ENCODE measurements at regions not wholly inside any gene's neighbourhood (a gene's known extent, or its start where the extent isn't known, plus 50 kb on each side); places are given as distances from the start of the nearest gene placed in this dataset.

DNA sequence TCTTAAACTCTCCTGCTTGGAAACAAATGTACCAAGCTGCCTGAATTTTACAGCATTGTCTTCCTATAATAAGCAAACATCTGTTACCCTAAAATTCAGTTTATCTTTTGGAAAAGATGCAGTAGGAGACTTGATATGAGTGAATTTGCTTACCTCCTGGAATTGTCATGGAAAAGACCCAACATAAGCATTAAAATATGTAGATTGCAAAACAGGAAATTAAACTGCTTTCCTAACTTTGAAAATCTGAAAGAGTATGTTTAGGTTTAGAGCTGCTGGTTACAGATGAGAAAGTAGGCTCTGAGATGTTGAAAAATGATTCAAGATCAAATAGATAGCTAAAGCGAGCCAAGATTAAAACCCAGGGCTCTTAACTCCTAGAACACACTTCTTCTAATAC, 316.5 kb downstream of the SOX11 start:
- Histone ChIP-seq H3K36me3 (no peaks in the 10 kb centered on the region), H3K27me3 (no peaks in the 10 kb centered on the region), H3K27ac (no peak overlapping the region), H3K9ac (no peak overlapping the region), H3K4me3 (no peak overlapping the region), H3K4me2 (no peak overlapping the region), H3K9me3 (no peaks in the 10 kb centered on the region), H4K20me1 (no peaks in the 10 kb centered on the region), H3K4me1 (no peaks in the 10 kb centered on the region)
- TF ChIP-seq Cebpa-rat (IDR thresholded peaks at IDR 0.05): no peak

DNA sequence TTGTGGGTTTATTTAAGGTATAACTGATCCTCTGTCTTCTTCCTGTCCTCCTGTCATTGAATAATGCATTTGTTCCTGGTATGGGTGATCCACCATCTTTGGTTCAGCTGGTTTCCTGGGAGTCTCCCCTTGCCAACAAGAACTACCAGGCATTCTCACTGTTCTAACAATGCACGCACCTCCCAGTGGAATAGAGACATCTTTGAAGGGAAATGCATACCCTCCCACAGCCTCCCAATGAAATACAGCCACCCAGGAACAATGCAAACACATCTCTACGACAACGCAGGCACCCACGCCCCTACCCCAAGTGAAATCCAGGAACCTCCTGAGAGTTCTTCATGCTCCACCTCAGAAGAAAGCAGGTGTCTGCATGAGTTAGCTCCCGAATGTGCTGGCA, 318.0 kb downstream of the SOX11 start:
- H3K4me1 ChIP-seq: no peaks in the 10 kb centered on the region
- no peak for TF ChIP-seq Cebpa-rat (IDR thresholded peaks at IDR 0.05)
- H3K4me2 ChIP-seq: no peak overlapping the region
- H3K4me3 ChIP-seq: no peak overlapping the region
- H3K9ac ChIP-seq: no peak overlapping the region
- no peak overlapping the region for H3K27ac ChIP-seq
- no peaks in the 10 kb centered on the region for H4K20me1 ChIP-seq
- no peaks in the 10 kb centered on the region for H3K27me3 ChIP-seq
- no peaks in the 10 kb centered on the region for H3K36me3 ChIP-seq
- no peaks in the 10 kb centered on the region for H3K9me3 ChIP-seq

DNA sequence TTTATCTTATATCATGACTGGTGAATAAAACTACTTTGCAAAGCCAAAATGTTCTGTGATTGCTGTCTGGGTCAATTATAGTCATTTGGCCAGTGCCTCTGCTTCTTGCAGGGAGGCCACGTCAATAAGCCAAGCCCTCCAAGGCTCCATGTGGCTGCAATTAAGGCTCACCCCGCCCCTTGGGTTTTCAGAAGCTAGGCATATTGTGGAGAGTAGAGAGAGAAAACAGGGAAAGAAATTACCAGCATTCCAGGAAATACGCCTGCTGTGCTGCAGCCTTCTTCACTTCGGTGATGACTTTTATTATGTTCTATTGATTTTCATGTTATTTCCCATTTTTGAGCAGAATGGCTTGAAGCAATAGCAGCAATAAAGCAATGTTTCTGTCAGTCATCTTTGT, 319.7 kb downstream of the SOX11 start:
- no peaks in the 10 kb centered on the region for H4K20me1 ChIP-seq
- no peaks in the 10 kb centered on the region for H3K27me3 ChIP-seq
- no peak overlapping the region for H3K9ac ChIP-seq
- no peaks in the 10 kb centered on the region for H3K36me3 ChIP-seq
- no peak overlapping the region for H3K4me3 ChIP-seq
- H3K27ac ChIP-seq: no peak overlapping the region
- H3K4me2 ChIP-seq: no peak overlapping the region
- TF ChIP-seq Cebpa-rat (IDR thresholded peaks at IDR 0.05): no peak
- no peaks in the 10 kb centered on the region for H3K4me1 ChIP-seq
- H3K9me3 ChIP-seq: no peaks in the 10 kb centered on the region

DNA sequence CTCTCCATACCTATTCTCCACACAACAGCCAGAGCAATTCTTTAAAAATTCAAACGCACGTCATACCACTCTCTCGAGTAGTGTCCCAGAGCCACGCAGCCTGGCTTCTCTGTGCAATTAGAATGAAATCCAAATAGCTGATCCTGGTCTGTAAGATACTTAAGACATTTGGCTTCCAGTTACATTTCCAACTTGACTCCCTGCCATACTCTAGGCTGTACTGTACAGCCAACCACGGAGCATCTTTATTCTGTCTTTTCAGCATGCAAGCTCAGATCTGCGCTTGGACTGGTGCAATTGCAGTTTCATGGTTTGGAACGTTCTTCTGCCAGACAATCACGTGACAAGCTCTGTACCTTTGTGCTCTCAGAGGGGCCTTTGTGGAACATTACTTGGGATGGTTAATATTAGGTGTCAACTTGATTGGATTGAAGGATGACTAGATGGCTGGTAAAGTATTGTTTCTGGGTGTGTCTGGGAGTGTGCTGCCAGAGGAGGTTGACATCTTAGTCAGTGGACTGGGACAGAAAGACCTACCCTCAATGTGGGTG, 325.6 kb downstream of the SOX11 start:
- Histone ChIP-seq H4K20me1 (no peaks in the 10 kb centered on the region), H3K4me1 (no peaks in the 10 kb centered on the region), H3K36me3 (no peaks in the 10 kb centered on the region), H3K9ac (no peak overlapping the region), H3K9me3 (no peaks in the 10 kb centered on the region; the same call in 1 of the 2 replicates), H3K4me2 (no peak overlapping the region), H3K27me3 (no peaks in the 10 kb centered on the region), H3K27ac (no peak overlapping the region), H3K4me3 (no peak overlapping the region)
- TF ChIP-seq Cebpa-rat (IDR thresholded peaks at IDR 0.05): no peak

DNA sequence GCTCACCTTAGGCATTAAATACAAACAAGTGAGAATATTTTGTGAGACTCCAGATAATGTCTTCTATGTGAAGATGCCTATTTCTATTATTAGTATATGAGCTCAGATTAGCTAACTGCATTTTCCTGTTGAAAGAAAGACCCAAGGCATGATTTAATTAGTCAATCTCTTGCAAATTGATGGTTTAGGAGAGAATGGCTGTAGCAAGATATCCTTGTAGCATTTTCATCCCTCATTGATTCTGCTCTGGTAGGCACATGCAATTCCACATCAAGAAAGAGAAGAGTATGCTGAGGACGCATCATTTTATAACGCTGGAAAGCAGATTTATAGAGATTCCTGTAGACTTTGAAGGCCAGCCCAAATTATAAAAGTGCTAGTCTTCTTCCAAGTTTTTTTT, 332.0 kb downstream of the SOX11 start:
- H3K4me3 ChIP-seq: no peak overlapping the region
- H3K9me3 ChIP-seq: no peaks in the 10 kb centered on the region; the same call in 1 of the 2 replicates
- H4K20me1 ChIP-seq: no peaks in the 10 kb centered on the region
- no peak overlapping the region for H3K9ac ChIP-seq
- no peaks in the 10 kb centered on the region for H3K27me3 ChIP-seq
- no peak overlapping the region for H3K4me2 ChIP-seq
- H3K36me3 ChIP-seq: no peaks in the 10 kb centered on the region
- H3K4me1 ChIP-seq: no peaks in the 10 kb centered on the region
- no peak overlapping the region for H3K27ac ChIP-seq
- TF ChIP-seq Cebpa-rat (IDR thresholded peaks at IDR 0.05): no peak

DNA sequence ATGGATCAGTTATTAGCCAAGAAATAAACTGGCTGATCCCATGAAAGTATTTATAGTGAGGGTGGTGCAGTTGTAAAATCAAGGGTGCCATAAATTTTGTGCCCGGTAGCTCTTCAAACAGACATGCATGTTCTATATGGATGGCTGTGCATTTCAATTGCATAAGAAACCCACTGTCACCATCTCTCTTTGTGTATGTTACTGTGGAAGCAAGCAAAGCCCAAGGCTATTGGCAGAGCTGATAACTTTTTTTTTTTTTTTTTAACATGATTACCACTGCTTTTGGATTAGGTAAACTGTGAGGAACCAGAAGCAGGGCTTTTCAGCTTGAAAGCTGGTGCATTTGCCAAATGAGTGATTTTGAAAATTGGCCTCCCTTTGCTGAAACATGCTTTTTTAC, 332.6 kb downstream of the SOX11 start:
- Histone ChIP-seq H3K4me3 (no peak overlapping the region), H3K36me3 (no peaks in the 10 kb centered on the region), H3K27ac (no peak overlapping the region), H3K9me3 (no peaks in the 10 kb centered on the region; the same call in 1 of the 2 replicates), H3K9ac (no peak overlapping the region), H4K20me1 (no peaks in the 10 kb centered on the region), H3K4me2 (no peak overlapping the region), H3K4me1 (peaks cover 4% of the 10 kb centered on the region; the same call in 1 of the 2 replicates), H3K27me3 (no peaks in the 10 kb centered on the region)
- TF ChIP-seq Cebpa-rat (IDR thresholded peaks at IDR 0.05): no peak

DNA sequence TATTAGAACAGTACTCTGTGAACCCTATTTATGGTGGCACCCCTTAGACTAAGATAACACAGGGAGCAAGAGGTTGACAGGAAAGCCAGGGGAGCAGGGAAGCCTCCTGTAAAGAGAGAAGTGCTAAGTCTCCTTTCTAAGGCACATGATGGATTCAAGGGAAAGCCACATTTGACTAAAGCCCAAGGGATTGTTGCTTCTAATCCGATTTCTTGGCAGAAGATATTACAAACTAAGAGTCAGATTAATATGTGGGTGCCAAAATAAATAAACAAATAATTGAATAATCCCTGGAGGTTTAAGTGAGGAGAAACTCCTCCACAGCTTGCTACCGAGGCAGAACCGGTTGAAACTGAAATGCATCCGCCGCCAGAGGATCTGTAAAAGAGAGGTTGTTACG, 333.2 kb downstream of the SOX11 start:
- Histone ChIP-seq H4K20me1 (no peaks in the 10 kb centered on the region), H3K4me2 (no peak overlapping the region), H3K27ac (no peak overlapping the region), H3K4me1 (peaks cover 10% of the 10 kb centered on the region; the same call in 1 of the 2 replicates), H3K4me3 (no peak overlapping the region), H3K9ac (no peak overlapping the region), H3K27me3 (no peaks in the 10 kb centered on the region), H3K9me3 (no peaks in the 10 kb centered on the region; the same call in 1 of the 2 replicates), H3K36me3 (no peaks in the 10 kb centered on the region)
- no peak for TF ChIP-seq Cebpa-rat (IDR thresholded peaks at IDR 0.05)

DNA sequence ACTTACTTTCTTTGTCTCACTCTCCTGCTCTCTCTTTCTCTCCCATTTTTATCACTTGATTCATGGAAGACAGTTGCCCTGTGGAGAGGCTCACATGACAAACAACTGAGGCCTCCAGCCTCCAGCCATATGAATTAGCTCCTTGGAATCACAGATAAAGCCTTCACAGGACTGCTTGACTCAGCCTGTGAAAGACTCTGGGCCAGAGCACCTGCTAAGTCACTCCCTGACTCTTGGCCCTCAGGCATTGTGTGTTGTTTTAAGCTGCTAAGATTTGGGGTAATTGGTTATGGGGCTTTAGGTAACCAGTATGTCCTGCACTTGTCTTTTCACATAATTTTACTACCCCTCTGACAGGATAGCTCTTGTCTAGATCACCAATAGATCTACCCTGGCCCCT, 334.9 kb downstream of the SOX11 start:
- no peak for TF ChIP-seq Cebpa-rat (IDR thresholded peaks at IDR 0.05)
- H3K4me2 ChIP-seq: no peak overlapping the region
- H3K27ac ChIP-seq: no peak overlapping the region
- H3K4me1 ChIP-seq: peaks cover 10% of the 10 kb centered on the region; the same call in 1 of the 2 replicates
- no peaks in the 10 kb centered on the region for H4K20me1 ChIP-seq
- no peak overlapping the region for H3K9ac ChIP-seq
- H3K36me3 ChIP-seq: no peaks in the 10 kb centered on the region
- no peaks in the 10 kb centered on the region for H3K27me3 ChIP-seq
- no peaks in the 10 kb centered on the region; the same call in 1 of the 2 replicates for H3K9me3 ChIP-seq
- no peak overlapping the region for H3K4me3 ChIP-seq

DNA sequence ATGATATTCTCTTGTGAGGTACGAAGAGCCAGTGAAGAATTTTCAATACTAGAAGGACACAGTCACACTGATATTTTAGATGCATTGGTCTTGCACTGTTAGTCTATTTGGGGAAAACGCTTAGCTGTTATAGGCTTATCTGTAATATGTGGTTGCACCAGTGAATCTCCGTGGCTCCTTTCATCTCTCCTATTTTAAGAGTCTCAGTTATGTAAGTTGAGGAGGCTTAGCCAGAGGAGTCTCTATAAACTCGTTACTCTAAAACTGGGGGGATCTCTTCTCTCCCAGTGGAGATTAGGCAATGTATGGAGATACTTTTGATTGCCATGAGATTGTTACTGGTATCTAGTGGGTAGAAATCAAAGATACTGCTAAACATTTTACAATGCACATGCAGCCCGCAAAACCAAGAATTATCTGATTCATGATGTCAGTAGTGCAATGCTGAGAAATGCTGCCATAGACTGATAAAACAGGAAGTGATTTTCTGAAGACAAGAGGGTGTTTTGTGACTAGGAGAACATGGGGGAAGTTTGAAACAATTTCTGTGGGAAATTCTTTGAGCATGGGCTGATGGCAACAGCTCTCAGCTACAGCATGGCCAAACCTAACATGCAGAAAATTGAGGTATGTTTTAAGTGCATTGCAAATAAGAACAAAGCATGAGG, 339.1 kb downstream of the SOX11 start:
- no peak overlapping the region for H3K4me2 ChIP-seq

DNA sequence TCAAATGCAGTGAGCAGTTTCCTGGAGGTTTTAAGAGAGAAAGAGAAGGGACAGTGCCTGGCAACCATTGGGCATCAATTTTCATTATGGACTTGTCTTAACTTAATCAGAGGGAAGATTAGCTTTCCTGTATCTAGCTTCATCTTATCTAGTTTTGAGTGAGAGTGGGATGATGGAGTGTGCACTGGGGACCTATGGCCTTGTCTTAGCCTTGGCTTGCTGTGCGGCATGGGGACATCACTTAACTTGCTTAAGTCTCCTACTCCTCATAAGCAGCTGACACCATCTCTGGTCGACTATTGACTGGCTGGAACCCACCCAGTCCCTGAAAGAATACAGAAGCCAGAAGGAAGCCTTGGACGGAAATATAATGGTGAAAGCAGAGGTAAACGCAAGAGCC, 344.0 kb downstream of the SOX11 start:
- TF ChIP-seq Cebpa-rat (IDR thresholded peaks at IDR 0.05): no peak

More for the DNA sequence above, 339.1 kb downstream of the SOX11 start:
- peaks cover 10% of the 10 kb centered on the region; the same call in 1 of the 2 replicates for H3K4me1 ChIP-seq
- H3K27ac ChIP-seq: no peak overlapping the region
- no peak overlapping the region for H3K4me3 ChIP-seq
- no peak for TF ChIP-seq Cebpa-rat (IDR thresholded peaks at IDR 0.05)
- no peaks in the 10 kb centered on the region for H3K9me3 ChIP-seq
- H4K20me1 ChIP-seq: no peaks in the 10 kb centered on the region
- H3K9ac ChIP-seq: no peak overlapping the region
- no peaks in the 10 kb centered on the region for H3K36me3 ChIP-seq
- H3K27me3 ChIP-seq: no peaks in the 10 kb centered on the region

More for the DNA sequence above, 344.0 kb downstream of the SOX11 start:
- Histone ChIP-seq H3K9ac (no peak overlapping the region), H3K9me3 (no peaks in the 10 kb centered on the region), H3K4me1 (no peaks in the 10 kb centered on the region), H3K4me2 (no peak overlapping the region), H3K27ac (no peak overlapping the region), H3K4me3 (no peak overlapping the region), H3K36me3 (no peaks in the 10 kb centered on the region), H3K27me3 (no peaks in the 10 kb centered on the region), H4K20me1 (no peaks in the 10 kb centered on the region)

Data from BLaER1 (cell line).